Hematopoietic multipotent progenitor cell treated with erythropoietin and hydrocortisone succinate and interleukin-3 and kit ligand, for 15 days (in vitro differentiated cells): ENCODE measurements at regions not wholly inside any gene's neighbourhood (a gene's known extent, or its start where the extent isn't known, plus 50 kb on each side); places are given as distances from the start of the nearest gene placed in this dataset.

Source experiments
- DNase-seq: peaks from one replicate; pipeline ENCODE4 v3.0.0-alpha.2; 2015; ENCODE audit warnings: low spot score

- DNase-seq, result no peak
These were observed 766.8 kb downstream of the TBL1XR1 start for GRCh38 chr3:176430244-176431037.

DNA sequence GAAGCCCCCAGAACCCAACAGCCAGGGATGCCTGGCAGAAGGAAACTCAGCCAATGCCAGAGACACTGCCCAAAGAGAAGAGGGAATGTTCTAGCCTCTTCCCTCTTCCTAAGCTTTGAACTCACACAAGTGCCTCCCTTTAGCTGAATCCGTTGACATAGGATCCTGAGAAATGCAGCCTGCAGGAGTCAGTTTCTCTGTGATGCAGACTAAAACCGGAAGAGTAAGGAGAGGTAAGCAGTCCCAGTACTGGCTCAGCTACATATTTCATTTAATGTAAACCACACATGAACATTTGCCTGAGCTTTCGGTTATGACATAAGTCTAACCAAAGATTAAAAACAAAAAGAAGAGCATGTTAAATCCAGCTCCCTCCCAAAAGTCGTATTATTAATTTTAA is 768.7 kb downstream of the TBL1XR1 start:
- DNase-seq, result no peak

DNA sequence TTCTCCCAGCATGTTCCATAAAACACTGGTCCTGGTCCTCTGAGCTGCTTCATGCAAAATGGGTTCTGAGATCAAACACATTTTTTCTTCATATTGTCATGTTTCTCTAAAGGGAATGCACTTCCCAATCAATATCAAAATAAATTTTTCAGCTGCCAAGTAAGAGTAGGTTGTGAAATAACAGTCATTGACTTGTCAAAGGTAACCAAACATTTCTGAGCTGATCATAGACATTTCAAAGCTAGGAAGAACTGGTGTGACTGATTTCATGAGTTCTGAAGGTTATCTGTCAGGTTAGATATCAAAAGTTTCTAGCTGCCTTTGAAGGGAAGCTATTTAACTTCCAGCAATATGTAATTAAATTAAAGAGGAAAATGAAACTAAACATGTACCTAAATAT is 770.9 kb downstream of the TBL1XR1 start:
- DNase-seq, result no peak

- DNase-seq, result no peak
These were observed 780.4 kb downstream of the TBL1XR1 start for GRCh38 chr3:176416870-176417269.

GRCh38 chr3:176415661-176416295 is 781.5 kb downstream of the TBL1XR1 start:
- no peak for DNase-seq

DNA sequence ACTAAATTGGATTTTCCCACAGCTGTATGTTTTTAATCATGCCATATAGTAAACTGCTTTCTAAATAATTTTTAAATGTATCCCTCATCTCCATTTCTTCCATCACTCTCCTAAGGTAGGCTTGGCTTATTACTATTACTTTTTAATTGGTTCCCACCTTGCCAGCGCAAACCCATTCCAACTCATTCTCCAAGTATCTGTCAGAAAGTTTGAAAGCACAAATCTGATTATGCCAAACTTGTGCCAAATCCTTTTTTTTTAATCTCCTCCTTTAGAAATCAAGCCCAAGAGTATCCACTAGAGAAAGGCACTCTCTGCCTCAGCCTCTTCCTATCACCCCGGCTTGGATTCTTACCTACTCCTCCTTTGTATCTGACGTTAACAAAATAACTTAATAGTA is 784.5 kb downstream of the TBL1XR1 start:
- no peak for DNase-seq

GRCh38 chr3:176403531-176403930 is 793.8 kb downstream of the TBL1XR1 start:
- no peak for DNase-seq

DNA sequence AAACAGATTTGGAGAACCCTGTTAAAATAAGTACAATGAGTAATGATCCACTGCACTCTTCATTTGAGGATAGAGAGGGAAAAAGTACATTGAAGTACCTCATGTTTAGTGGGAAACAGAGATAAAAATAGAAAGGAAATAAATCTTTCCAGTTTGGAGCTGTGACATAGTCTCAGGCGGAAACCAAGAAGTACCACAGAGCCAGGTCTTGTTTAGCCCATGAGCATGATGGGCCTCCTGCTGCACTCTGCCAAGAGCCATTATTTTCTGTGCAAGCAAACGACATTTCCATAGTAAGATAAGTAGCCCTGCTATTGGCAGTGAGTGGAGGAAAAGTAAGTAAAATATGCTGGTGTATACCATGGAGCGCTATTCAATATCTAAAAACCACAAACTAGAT is 796.1 kb downstream of the TBL1XR1 start:
- DNase-seq, result no peak

DNA sequence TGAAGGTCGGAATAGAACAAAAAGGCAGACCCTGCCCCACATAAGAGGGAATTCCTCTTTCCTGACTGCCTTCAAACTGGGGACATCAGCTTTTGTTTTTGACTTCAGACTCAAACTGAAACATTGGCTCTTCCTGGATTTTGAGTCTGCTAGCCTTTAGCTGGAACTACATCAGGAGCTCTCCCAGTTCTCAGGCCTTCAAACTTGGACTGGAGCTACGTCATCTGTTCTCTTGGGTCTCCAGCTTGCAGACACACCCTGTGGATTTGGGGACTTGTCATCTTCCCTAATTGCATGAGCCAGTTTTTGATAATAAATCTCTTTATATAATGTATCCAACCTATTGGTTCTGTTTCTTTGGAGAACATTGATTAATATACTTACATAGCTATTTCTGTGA is 798.1 kb downstream of the TBL1XR1 start:
- DNase-seq, result no peak

DNA sequence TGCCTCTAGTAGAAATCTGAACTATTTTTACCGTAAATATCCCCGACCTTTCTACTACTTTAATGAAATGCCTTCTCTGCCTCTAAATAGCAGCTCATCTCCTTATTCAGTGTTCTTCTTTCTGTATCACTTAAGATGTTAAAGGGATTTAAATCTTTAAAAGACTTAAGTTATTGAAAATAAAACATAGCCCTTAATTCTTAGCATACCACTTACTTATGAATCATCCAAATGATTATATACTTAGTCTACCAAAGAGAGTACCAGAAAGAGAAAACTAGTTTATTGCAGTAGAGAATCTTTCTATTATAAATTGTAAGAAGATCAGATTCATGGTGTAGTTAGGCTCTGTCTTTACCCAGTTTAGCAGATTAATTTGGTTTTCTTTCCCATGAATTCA is 802.0 kb downstream of the TBL1XR1 start:
- no peak for DNase-seq

- no peak for DNase-seq
These were observed 818.5 kb downstream of the TBL1XR1 start for GRCh38 chr3:176378789-176379188.

- no peak for DNase-seq
These were observed 820.8 kb downstream of the TBL1XR1 start for GRCh38 chr3:176376531-176376930.

- no peak for DNase-seq
These were observed 821.8 kb downstream of the TBL1XR1 start for GRCh38 chr3:176375519-176375918.

DNA sequence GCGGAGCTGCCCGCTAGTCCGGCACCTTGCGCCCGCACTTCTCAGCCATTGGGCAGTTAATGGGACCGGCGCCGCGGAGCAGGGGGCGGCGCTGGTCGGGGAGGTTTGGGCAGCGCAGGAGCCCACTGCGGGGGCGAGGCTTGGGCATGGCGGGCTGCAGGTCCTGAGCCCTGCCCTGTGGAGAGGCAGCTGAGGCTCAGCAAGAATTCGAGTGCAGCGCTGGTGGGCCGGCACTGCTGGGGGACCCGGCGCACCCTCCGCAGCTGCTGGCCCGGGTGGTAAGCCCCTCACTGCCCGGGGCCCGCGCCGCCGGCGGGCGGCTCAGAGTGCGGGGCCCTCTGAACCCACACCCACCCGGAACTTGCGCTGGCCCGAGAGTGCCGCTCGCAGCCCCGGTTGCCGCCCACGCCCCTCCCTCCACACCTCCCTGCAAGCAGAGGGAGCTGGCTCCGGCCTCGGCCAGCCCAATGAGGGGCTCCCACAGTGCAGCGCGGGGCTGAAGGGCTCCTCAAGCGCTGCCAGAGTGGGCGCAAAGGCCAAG is 835.0 kb downstream of the TBL1XR1 start:
- DNase-seq, result no peak

DNA sequence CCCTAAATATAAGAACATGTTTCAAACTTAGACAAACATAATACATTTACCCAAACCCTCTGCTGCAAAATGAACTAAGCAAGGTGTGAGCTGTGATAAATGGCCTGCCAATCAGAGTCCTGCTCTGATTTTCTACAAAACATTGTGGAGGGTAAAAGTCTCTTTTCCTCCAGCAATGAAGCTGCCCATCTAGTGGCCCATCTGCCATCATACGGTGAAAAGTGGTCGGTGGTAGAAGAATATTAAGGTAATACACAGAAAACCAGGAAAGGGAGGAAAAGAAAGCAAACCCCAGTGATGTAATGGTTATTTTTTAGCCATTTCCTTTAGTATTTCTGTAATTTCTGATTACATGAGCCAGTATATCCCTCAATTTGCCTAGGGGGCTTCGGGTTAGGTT is 838.1 kb downstream of the TBL1XR1 start:
- no peak for DNase-seq

- DNase-seq, result no peak
These were observed 839.4 kb downstream of the TBL1XR1 start for GRCh38 chr3:176357891-176358290.

GRCh38 chr3:176354843-176355242 is 842.4 kb downstream of the TBL1XR1 start:
- no peak for DNase-seq

- no peak for DNase-seq
These were observed 844.5 kb downstream of the TBL1XR1 start for GRCh38 chr3:176352716-176353334.

DNA sequence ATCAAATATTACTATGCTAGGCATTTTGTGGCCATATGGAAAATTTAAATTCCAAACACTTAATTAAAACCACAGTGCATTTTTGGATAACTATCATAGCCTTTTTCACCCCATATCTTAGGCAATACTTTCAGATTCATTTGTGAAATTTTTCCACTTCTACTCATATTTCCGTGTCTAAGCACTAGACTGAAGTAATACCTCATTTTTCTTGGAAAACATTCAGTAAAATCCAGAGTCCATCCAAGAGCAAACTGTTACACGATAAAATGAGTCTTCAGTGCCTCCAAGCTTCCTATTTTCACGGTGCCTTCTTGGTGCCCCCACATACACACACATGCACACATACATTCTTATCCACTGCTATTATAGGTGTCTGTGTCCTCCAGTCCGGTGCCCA is 845.9 kb downstream of the TBL1XR1 start:
- DNase-seq, result no peak

- DNase-seq, result no peak
These were observed 847.6 kb downstream of the TBL1XR1 start for GRCh38 chr3:176349706-176350105.

GRCh38 chr3:176347424-176348146 is 849.7 kb downstream of the TBL1XR1 start:
- no peak for DNase-seq

GRCh38 chr3:176341963-176342362 is 855.3 kb downstream of the TBL1XR1 start:
- no peak for DNase-seq
